ENCODE measurements at regions not wholly inside any gene's neighbourhood (a gene's known extent, or its start where the extent isn't known, plus 50 kb on each side); places are given as distances from the start of the nearest gene placed in this dataset.

DNA sequence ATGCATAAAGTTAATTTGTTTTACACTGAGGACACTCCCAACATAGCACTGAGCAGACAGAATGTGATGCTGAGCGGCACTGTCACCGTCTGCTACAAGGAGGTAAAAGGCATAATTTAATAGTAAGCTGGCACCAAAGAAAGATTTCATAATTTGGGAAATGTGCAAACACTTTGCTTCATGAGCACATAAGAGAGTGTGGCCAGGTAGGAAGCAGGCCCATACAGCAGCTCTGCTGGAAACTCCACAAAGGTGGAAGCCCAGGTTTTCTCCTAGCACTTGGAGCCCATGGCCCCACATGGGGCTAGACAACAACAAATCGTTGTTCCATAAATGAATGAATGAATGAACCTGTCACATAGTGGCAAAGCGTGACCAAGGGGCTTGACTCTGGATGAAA, 68.5 kb upstream of the CACNA2D3 start:
- no peak for TF ChIP-seq POLR2AphosphoS5 (IDR thresholded peaks at IDR 0.05; ENCODE audit: low read depth, low read length)
- no peak for TF ChIP-seq POLR2A (IDR thresholded peaks at IDR 0.05; ENCODE audit: low read depth, low read length)
- TF ChIP-seq TAF1 (IDR thresholded peaks at IDR 0.05; ENCODE audit: low read depth, low read length): no peak
